Kidney capillary endothelial cell (primary cell): ENCODE measurements at regions not wholly inside any gene's neighbourhood (a gene's known extent, or its start where the extent isn't known, plus 50 kb on each side); places are given as distances from the start of the nearest gene placed in this dataset.
"Not testable (repeated sequence)": the region's sequence is repeated elsewhere in the genome, so short reads cannot be mapped to it uniquely, and the experiment has no call there.

Experiments used
- DNase-seq: peaks from one replicate; pipeline ENCODE4 v3.0.0-alpha.2; 2018; ENCODE audit warnings: low spot score

- DNase-seq = no peak
Observed at GRCh38 chr1:222416001-222416791, 131.7 kb downstream of the HHIPL2 start.

DNA sequence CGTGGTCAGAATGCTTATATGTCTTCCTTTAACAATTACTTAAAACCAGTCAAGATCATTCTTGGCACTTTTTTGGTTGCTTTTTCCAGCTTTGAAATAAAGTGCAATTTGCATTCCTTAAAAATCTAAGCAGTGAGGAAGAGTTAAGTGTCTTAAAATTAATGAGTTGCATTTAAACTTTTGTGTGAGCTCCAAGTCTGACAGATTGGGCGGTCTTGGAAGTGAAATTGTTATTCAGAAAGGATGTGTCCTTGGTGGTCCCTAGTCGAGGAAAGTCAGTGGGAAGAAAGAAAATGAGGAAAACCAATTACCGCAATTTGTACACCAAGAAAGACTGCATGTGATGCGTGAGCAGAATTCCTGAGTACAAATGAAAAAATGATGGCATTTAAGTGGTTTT is 132.5 kb downstream of the HHIPL2 start:
- no peak for DNase-seq

- DNase-seq = no peak
Observed at GRCh38 chr1:222413991-222414549, 133.8 kb downstream of the HHIPL2 start.

- no peak for DNase-seq
Observed at GRCh38 chr1:222413436-222413835, 134.5 kb downstream of the HHIPL2 start.

GRCh38 chr1:222404710-222405109 is 143.2 kb downstream of the HHIPL2 start:
- no peak for DNase-seq

GRCh38 chr1:222399197-222399596 is 148.7 kb downstream of the HHIPL2 start:
- DNase-seq = no peak

GRCh38 chr1:222394224-222394623 is 153.7 kb downstream of the HHIPL2 start:
- no peak for DNase-seq

- no peak for DNase-seq
Observed at GRCh38 chr1:222392556-222392955, 155.3 kb downstream of the HHIPL2 start.

DNA sequence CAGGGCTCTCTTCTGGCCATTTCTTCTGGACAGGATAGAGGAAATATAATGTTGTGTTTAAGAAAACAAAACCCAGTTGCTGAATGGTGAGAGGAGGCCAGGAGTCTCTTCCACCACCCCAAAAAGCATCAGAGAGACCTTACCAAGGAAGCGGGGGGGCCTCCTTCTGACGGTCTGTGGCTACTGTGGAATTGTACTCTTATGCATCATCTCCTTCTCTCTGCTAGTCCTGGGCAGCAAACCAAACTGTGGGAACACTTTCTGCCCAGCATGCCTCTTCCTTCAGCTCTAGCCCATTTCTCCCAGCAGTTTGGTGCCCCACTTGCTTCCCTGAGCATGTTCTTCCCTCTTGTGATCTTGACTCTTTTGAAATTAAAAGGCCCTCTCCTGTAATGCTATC is 157.7 kb downstream of the HHIPL2 start:
- DNase-seq = no peak

- no peak for DNase-seq
Observed at GRCh38 chr1:222387007-222387814, 160.7 kb downstream of the HHIPL2 start.

DNA sequence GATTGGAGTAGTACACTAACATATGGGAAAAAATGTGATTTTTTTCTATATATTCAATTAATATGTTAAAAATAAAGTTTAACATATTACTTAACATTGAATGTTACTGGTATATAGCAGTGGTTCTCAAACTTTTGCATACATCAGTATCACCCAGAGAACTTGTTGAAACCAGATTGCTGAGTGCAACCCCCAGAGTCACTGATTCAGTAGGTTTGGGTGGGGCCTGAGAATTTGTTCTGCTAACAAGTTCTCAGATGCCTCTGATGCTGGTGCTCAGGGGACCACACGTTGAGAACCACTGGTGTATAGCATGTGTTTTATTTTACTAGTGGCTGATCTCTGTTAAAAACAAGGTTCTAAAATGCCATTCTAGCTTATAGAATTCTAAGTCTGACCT is 161.9 kb downstream of the HHIPL2 start:
- DNase-seq = no peak

DNA sequence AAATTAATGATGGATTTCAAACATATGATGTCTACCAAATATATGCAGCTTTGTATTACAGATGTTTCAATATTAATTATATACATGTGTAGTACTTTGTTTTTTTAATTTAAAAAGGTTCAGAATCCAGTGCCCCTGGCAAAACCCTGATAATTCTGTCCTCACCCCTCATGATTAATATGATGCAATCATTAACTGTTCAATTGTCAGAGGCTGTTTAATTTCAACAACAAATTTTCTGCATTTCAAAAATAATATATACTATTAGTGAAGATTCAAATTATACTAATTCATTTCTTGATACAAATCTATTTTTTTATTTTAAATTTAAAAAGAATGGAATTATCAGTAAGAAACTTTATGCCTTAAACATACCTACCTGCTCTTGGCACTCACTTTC is 162.6 kb downstream of the HHIPL2 start:
- no peak for DNase-seq

GRCh38 chr1:222384531-222384930 is 163.4 kb downstream of the HHIPL2 start:
- DNase-seq = no peak

DNA sequence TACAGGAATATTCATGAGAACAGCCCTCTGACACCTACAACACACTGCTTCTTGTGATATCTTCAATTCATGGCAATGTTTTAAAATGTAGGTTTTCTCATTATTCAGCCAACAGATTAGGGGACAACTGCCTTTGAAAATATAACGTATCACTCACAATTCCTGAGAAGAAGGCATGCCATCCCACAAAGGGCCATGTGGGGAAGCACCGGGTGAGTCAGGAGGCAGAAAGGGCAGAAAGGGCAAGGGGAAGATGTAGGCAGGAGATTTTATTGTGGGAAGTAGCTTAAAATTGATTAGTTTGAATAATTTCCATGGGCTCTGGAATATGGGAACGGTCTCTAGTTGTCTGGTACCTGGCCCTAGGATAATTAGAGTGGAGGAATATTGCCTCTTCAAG is 165.7 kb downstream of the HHIPL2 start:
- DNase-seq = no peak

- DNase-seq = no peak
Observed at GRCh38 chr1:222377428-222378088, 170.3 kb downstream of the HHIPL2 start.

GRCh38 chr1:222376791-222377190 is 171.1 kb downstream of the HHIPL2 start:
- DNase-seq = not testable (repeated sequence)

GRCh38 chr1:222375701-222376100 is 172.2 kb downstream of the HHIPL2 start:
- no peak for DNase-seq

DNA sequence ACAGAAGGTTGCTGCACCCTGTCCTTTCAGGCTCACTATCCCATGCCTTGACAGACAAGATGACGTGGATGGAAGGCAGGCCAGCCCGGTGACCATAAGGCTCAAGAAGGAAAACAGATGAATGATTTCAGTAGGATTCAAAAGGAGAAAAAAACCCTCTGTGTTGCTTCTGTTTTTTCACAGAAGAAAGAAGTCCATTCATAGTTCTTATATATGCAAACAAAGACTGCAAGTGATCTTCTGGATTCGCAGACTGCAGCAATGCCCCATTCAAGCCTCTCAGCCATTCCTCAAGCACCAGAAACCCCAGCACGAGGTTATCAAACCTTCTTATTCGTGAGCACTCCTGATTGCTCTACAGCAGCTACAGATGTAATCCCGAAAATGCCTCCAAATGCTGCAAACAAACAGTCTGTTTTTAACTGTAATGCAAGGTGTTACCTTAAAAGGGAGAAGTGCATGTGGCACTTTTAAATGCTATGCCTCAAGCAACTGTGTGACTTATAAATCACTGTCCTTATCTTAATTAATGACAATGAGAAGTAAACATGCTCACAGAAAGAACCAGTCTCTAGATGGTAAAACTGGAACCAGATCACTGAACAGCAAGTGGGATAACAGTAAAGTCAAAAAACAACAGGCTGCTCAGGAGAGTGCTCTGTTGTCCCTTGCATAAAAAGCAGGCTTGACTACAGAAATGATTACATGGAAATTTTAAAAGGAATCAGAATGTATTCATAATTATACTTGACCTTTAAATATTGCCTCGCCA is 173.9 kb downstream of the HHIPL2 start:
- no peak for DNase-seq

DNA sequence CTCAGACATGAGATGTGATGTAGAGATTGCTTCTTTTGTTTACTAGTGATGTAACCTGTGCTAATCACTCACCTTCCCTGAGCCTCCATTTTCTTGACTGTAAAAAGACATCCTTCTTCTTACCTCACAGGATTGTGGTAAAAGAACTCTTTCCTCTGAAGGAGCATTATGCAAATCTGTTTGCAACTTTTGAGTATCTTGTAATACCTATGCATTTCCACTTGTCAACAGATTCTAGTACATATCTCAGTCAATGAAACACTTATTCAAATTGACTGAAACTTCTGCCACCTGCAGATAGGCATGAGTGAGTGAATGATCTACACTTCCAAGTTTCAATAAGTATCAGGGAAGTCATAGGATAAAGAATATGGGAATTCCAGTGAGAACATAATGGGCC is 174.7 kb downstream of the HHIPL2 start:
- DNase-seq = no peak

DNA sequence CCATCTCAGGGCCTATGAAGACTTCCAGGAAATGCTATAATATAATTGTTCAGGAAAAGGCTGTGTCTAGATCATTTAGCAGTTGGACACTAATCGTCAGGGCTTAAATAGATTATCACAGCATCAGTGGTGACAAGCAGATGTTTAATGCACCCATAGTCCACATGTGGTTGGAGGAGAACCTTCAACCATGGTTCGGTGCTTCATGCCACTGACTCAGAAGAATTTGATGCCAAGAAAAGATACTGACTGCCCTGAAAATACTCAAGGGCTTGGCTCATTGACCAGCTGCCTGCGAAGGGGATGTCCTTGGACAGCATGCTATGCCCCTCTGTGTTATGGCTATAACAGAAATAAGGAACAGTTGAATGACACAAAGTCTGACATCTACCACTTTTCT is 175.7 kb downstream of the HHIPL2 start:
- DNase-seq = no peak

DNA sequence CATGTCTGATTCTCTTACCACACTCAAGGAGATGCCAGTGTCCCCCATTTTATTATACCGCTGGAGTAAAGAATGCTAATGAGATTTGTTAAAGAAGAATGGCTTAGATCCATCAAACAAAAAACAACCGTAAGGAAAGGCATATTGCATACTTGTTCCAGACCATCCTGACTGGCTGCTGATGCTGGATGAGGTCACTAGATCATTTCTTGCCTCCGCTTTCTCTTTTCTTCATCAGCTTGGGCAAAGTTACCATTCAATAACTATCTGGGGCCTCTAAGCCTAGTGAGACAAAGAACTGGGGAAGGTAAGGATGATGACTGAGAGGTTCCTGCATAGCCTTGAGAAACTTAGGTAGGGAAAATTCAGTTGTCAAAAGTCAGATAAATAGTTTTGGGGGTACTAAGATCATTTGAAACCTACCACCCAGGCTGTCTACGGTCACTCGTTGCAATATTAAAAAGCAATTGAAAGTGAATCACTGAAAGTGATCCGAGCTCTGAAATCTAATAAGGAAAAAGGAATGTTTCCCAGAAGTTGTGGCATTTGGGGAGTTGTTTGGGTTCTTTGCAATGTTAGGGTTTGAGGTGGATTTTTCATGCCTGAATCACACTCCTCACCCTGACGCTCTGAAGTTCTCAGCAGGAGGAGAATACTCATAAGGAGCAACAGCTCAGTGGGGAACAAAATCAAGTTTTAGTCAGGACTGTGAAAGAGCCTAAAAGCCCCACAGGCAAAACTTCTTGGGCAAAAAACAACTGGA is 176.8 kb downstream of the HHIPL2 start:
- no peak for DNase-seq
